Right atrium auricular region (tissue), 2 donors: ENCODE measurements at regions not wholly inside any gene's neighbourhood (a gene's known extent, or its start where the extent isn't known, plus 50 kb on each side); places are given as distances from the start of the nearest gene placed in this dataset.

ENCODE experiments used
- DNase-seq: peaks from one replicate; pipeline ENCODE4 v3.0.0-alpha.2; 2019; ENCODE audit warnings: low spot score
- H3K27ac ChIP-seq, 2 donors: fragments of 200-600 bp; sonication (generic); 1 replicate in 1 of 2; 2 replicates in 1 of 2; pipeline ENCODE4 v1.5.1; 2016 to 2019
- H3K27me3 ChIP-seq, 2 donors: fragments of 200-600 bp; sonication (generic); one replicate each; pipeline versions ENCODE4 v1.5.1 to v1.6.0; 2017 to 2019
- H3K36me3 ChIP-seq: fragments of 200-600 bp; sonication (generic); one replicate; pipeline ENCODE4 v1.5.1; 2016
- H3K4me1 ChIP-seq, 2 donors: fragments of 200-600 bp; sonication (generic); one replicate each; pipeline versions ENCODE4 v1.5.1 to v1.6.0; 2017 to 2019
- H3K4me3 ChIP-seq, 2 donors: fragments of 200-600 bp; sonication (generic); 1 replicate in 1 of 2; 2 replicates in 1 of 2; pipeline ENCODE4 v1.5.1; 2017 to 2019; ENCODE audit warnings: mild to moderate bottlenecking in 1 of 2, moderate library complexity in 1 of 2
- H3K9me3 ChIP-seq, 2 donors: fragments of 200-600 bp; sonication (generic); one replicate each; pipeline ENCODE4 v1.5.1; 2019
- TF ChIP-seq, protein P1 (sequence below), 2 donors: fragments of 200-600 bp; sonication (generic); IDR thresholded peaks; one replicate each; pipeline ENCODE4 v1.5.1; 2019; ENCODE audit warnings: antibody characterized with exemption in 2 of 2

DNA sequence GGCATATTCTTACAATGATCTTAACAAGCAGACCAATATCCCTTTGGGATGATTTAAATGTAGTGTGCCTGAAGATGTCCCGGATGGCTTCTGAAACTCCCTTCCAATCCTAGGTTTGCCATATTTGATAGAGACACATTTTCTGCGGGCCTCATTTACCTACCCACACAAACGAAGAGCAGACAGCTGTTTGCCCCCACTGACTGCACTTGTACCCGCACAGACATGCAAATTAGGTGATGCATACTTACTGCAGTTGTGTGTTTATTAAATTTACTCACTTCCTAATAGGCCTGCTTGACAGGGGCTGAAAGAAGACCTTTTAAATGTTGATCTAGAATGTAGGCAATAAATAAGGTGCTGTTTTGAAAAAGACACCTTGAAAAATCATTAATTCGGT is 257.9 kb upstream of the RRP15 start:
- TF ChIP-seq, protein P1, sequence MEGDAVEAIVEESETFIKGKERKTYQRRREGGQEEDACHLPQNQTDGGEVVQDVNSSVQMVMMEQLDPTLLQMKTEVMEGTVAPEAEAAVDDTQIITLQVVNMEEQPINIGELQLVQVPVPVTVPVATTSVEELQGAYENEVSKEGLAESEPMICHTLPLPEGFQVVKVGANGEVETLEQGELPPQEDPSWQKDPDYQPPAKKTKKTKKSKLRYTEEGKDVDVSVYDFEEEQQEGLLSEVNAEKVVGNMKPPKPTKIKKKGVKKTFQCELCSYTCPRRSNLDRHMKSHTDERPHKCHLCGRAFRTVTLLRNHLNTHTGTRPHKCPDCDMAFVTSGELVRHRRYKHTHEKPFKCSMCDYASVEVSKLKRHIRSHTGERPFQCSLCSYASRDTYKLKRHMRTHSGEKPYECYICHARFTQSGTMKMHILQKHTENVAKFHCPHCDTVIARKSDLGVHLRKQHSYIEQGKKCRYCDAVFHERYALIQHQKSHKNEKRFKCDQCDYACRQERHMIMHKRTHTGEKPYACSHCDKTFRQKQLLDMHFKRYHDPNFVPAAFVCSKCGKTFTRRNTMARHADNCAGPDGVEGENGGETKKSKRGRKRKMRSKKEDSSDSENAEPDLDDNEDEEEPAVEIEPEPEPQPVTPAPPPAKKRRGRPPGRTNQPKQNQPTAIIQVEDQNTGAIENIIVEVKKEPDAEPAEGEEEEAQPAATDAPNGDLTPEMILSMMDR (IDR thresholded peaks at IDR 0.05), result no peak
- H3K36me3 ChIP-seq, result no peaks in the 10 kb centered on the region
- no peaks in the 10 kb centered on the region for H3K4me1 ChIP-seq
- no peak overlapping the region for H3K4me3 ChIP-seq
- H3K27ac ChIP-seq, result no peak overlapping the region
- no peak for DNase-seq
- no peaks in the 10 kb centered on the region for H3K9me3 ChIP-seq
- no peaks in the 10 kb centered on the region for H3K27me3 ChIP-seq

DNA sequence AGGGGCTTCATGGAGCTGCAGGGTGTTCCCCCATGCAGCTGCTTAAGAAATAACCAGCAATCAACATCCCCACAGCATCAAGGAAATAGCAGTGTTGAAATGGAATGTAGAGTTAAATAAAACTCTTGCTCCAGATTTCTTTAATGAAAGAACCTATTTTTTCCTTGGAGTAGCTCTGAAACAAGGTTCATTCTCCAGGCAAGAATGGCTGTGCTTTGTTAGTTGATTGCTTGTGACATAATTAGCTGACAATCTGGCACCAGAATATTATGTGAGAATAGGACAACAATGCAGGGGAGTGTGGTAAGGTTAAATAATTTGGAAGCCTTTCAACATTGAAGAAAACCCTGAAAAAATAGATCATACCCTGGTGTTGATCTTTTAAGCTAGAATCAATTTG is 254.2 kb upstream of the RRP15 start:
- Histone ChIP-seq H3K36me3 (no peaks in the 10 kb centered on the region), H3K27me3 (no peaks in the 10 kb centered on the region), H3K4me3 (no peak overlapping the region), H3K9me3 (no peaks in the 10 kb centered on the region), H3K27ac (no peak overlapping the region), H3K4me1 (no peaks in the 10 kb centered on the region)
- no peak for DNase-seq
- TF ChIP-seq, protein P1 (IDR thresholded peaks at IDR 0.05), result no peak

DNA sequence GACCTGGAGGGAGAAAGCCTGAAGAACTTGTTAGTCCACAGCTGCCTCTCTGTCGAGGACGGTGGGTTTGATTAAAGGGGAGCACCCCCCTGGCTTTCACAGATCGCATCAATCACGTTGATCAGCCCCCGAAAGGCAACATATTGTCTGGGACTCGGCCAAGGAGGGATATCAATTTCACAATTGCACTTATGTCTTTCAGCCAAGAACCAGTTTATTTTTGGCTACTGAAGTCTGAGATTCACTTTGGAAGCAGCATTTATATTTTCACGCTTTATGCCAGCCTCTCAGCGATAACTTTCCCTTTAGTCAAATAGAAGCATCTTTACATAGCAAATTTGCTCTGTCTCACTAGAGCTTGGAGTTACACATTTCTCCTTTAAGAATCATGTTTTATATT is 253.2 kb upstream of the RRP15 start:
- H3K4me3 ChIP-seq, result peak overlapping the region; percentile 3 to 19
- H3K9me3 ChIP-seq, result no peaks in the 10 kb centered on the region
- peak overlapping the region in 1 of 2 donors; percentile 52 for H3K27ac ChIP-seq
- no peaks in the 10 kb centered on the region for H3K4me1 ChIP-seq
- TF ChIP-seq, protein P1 (IDR thresholded peaks at IDR 0.05), result no peak
- no peaks in the 10 kb centered on the region for H3K27me3 ChIP-seq
- no peak for DNase-seq
- H3K36me3 ChIP-seq, result no peaks in the 10 kb centered on the region

DNA sequence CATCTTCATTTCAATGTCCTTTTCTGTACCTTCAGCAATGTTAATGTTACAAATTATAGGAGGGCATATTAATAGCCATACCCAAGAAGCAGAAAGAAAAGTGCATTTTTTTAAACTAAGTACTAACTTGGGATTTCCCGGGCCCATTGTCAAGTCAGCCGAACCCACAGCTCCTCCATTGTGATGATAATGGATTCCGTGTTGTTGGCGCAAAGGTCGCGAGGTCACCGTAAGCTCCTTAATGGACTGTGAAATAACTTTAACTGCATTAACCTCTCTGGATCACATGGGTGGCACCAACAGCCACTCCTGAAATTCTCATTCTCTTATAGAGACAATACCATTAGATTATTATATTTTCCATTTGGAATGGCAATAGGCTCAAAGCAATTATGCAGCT is 250.6 kb upstream of the RRP15 start:
- Histone ChIP-seq H3K27ac (no peak overlapping the region), H3K4me1 (no peaks in the 10 kb centered on the region), H3K9me3 (peaks cover 0 to 12% of the 10 kb centered on the region in 2 donors), H3K27me3 (no peaks in the 10 kb centered on the region), H3K36me3 (no peaks in the 10 kb centered on the region), H3K4me3 (no peak overlapping the region)
- TF ChIP-seq, protein P1 (IDR thresholded peaks at IDR 0.05), result no peak
- DNase-seq, result no peak

DNA sequence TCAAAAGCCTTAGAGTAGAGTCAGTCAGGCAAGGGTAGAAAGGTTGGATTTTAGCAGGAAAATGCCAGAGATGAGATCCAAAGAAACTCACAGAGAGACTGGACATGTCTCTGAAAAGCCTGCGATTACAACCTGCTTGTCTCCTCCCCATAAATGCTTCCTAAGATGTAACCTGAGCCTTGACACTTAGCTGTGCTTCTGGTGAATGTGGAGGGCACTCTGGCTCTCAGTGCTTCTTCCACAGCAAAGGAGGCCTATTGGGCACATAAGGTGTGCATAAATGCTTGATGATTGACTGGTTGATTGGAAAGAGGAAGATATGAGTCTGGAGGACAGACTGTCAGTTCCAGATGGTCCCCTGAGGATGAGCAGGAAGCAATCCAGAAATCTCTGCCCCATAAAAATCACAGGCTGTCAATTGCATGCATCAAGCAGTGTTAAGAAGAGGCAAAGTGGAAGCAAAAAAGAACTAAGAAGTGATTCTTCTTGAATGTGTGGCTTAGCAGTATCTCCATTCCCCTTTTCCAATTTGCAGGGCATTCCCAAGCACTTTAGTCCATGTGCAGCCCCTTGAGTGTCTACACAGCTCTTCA is 236.2 kb upstream of the RRP15 start:
- Histone ChIP-seq H3K27me3 (no peaks in the 10 kb centered on the region), H3K4me1 (no peaks in the 10 kb centered on the region), H3K27ac (no peak overlapping the region), H3K9me3 (no peaks in the 10 kb centered on the region), H3K4me3 (no peak overlapping the region), H3K36me3 (no peaks in the 10 kb centered on the region)
- DNase-seq, result no peak
- TF ChIP-seq, protein P1 (IDR thresholded peaks at IDR 0.05), result no peak

DNA sequence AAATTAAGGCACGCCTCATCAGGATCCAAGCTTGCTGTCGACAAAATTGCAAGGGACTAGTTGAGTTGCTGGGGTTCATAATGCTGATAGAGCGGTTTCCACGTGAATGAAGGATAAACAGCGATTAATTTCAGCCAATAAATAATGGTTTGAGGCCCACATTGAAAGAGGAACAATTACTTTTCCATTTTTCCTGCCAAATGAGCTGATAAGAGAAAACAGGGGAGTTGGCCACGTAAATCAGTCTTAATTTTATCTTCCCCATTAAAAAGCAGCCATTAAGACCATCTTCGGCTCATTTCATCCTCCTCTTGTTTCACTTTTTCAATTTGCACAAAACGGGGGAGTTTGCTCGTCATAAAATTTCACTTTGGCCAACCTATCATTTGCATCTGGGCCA is 235.5 kb upstream of the RRP15 start:
- H3K27me3 ChIP-seq, result no peaks in the 10 kb centered on the region
- DNase-seq, result no peak
- H3K4me3 ChIP-seq, result no peak overlapping the region
- H3K27ac ChIP-seq, result no peak overlapping the region
- TF ChIP-seq, protein P1 (IDR thresholded peaks at IDR 0.05), result no peak
- H3K9me3 ChIP-seq, result no peaks in the 10 kb centered on the region
- H3K36me3 ChIP-seq, result no peaks in the 10 kb centered on the region
- H3K4me1 ChIP-seq, result no peaks in the 10 kb centered on the region
